HT1080 (cell line): ENCODE measurements at regions not wholly inside any gene's neighbourhood (a gene's known extent, or its start where the extent isn't known, plus 50 kb on each side); places are given as distances from the start of the nearest gene placed in this dataset.
"Not testable (repeated sequence)": the region's sequence is repeated elsewhere in the genome, so short reads cannot be mapped to it uniquely, and the experiment has no call there.

Experiments
- DNase-seq: peaks from one replicate; pipeline ENCODE4 v3.0.0-alpha.2; 2015; ENCODE audit warnings: low read depth

GRCh38 chr1:102821707-102822106 is 286.6 kb downstream of the COL11A1 start:
- no peak for DNase-seq

- no peak for DNase-seq
Measured at GRCh38 chr1:102800406-102800805, 307.9 kb downstream of the COL11A1 start.

GRCh38 chr1:102799496-102799895 is 308.8 kb downstream of the COL11A1 start:
- peak; percentile 11 for DNase-seq

- no peak for DNase-seq
Measured at GRCh38 chr1:102798718-102799117, 309.6 kb downstream of the COL11A1 start.

- DNase-seq: no peak
Measured at GRCh38 chr1:102796429-102796828, 311.9 kb downstream of the COL11A1 start.

GRCh38 chr1:102790997-102791396 is 317.3 kb downstream of the COL11A1 start:
- no peak for DNase-seq

- DNase-seq: not testable (repeated sequence)
Measured at GRCh38 chr1:102789951-102790350, 318.4 kb downstream of the COL11A1 start.

- DNase-seq: no peak
Measured at GRCh38 chr1:102783487-102783886, 324.8 kb downstream of the COL11A1 start.

- DNase-seq: no peak
Measured at GRCh38 chr1:102782144-102782543, 326.2 kb downstream of the COL11A1 start.

- no peak for DNase-seq
Measured at GRCh38 chr1:102776071-102776470, 332.3 kb downstream of the COL11A1 start.

GRCh38 chr1:102772831-102773230 is 335.5 kb downstream of the COL11A1 start:
- no peak for DNase-seq

- DNase-seq: no peak
Measured at GRCh38 chr1:102758418-102758817, 349.9 kb downstream of the COL11A1 start.

- DNase-seq: no peak
Measured at GRCh38 chr1:102757363-102757762, 351.0 kb downstream of the COL11A1 start.

- no peak for DNase-seq
Measured at GRCh38 chr1:102751111-102751510, 357.2 kb downstream of the COL11A1 start.

GRCh38 chr1:102742426-102742825 is 365.9 kb downstream of the COL11A1 start:
- DNase-seq: no peak

- DNase-seq: no peak
Measured at GRCh38 chr1:102733491-102734236, 374.7 kb downstream of the COL11A1 start.

GRCh38 chr1:102732927-102733326 is 375.4 kb downstream of the COL11A1 start:
- DNase-seq: peak; percentile 13

- no peak for DNase-seq
Measured at GRCh38 chr1:102726417-102726816, 381.9 kb downstream of the COL11A1 start.

GRCh38 chr1:102724741-102725140 is 383.6 kb downstream of the COL11A1 start:
- DNase-seq: no peak

- DNase-seq: no peak
Measured at GRCh38 chr1:102715150-102715549, 393.2 kb downstream of the COL11A1 start.

GRCh38 chr1:102699524-102699923 is 408.8 kb downstream of the COL11A1 start:
- no peak for DNase-seq

- DNase-seq: no peak
Measured at GRCh38 chr1:102693345-102693744, 415.0 kb downstream of the COL11A1 start.

GRCh38 chr1:102691592-102692090 is 416.7 kb downstream of the COL11A1 start:
- no peak for DNase-seq
